NCI-H748 treated with DMSO at 0.1 percent for 48 hours (cell line): ENCODE measurements at regions not wholly inside any gene's neighbourhood (a gene's known extent, or its start where the extent isn't known, plus 50 kb on each side); places are given as distances from the start of the nearest gene placed in this dataset.

Experiments used
- DNase-seq: peaks from one replicate; lab custom pipeline; 2025; lab: John Stamatoyannopoulos, UW

- no peak for DNase-seq
Measured at GRCh38 chr14:89600950-89601826, 184.2 kb upstream of the FOXN3 start.

GRCh38 chr14:89600029-89600428 is 183.0 kb upstream of the FOXN3 start:
- DNase-seq = no peak

GRCh38 chr14:89598548-89599186 is 181.6 kb upstream of the FOXN3 start:
- DNase-seq = no peak

GRCh38 chr14:89592961-89593360 is 175.9 kb upstream of the FOXN3 start:
- no peak for DNase-seq

- no peak for DNase-seq
Measured at GRCh38 chr14:89589400-89590118, 172.5 kb upstream of the FOXN3 start.

GRCh38 chr14:89588840-89589296 is 171.8 kb upstream of the FOXN3 start:
- DNase-seq = no peak

- no peak for DNase-seq
Measured at GRCh38 chr14:89588016-89588415, 171.0 kb upstream of the FOXN3 start.

GRCh38 chr14:89587136-89587420 is 170.0 kb upstream of the FOXN3 start:
- no peak for DNase-seq

GRCh38 chr14:89586258-89587135 is 169.5 kb upstream of the FOXN3 start:
- DNase-seq = no peak

- DNase-seq = no peak
Measured at GRCh38 chr14:89578156-89578555, 161.1 kb upstream of the FOXN3 start.

GRCh38 chr14:89576960-89577359 is 159.9 kb upstream of the FOXN3 start:
- DNase-seq = no peak

- no peak for DNase-seq
Measured at GRCh38 chr14:89576145-89576927, 159.3 kb upstream of the FOXN3 start.

GRCh38 chr14:89575386-89576061 is 158.5 kb upstream of the FOXN3 start:
- DNase-seq = no peak

- DNase-seq = no peak
Measured at GRCh38 chr14:89574420-89574819, 157.4 kb upstream of the FOXN3 start.

GRCh38 chr14:89573399-89573657 is 156.3 kb upstream of the FOXN3 start:
- no peak for DNase-seq

GRCh38 chr14:89572596-89573398 is 155.8 kb upstream of the FOXN3 start:
- DNase-seq = no peak

GRCh38 chr14:89571491-89571890 is 154.5 kb upstream of the FOXN3 start:
- no peak for DNase-seq

- no peak for DNase-seq
Measured at GRCh38 chr14:89566644-89567415, 149.8 kb upstream of the FOXN3 start.

GRCh38 chr14:89566180-89566579 is 149.1 kb upstream of the FOXN3 start:
- no peak for DNase-seq
